Fibroblast of the aortic adventitia (primary cell): ENCODE measurements at regions not wholly inside any gene's neighbourhood (a gene's known extent, or its start where the extent isn't known, plus 50 kb on each side); places are given as distances from the start of the nearest gene placed in this dataset.

Experiments
- DNase-seq: peaks from one replicate; pipeline ENCODE4 v3.0.0-alpha.2; 2010; ENCODE audit warnings: low read depth
- H3K4me3 ChIP-seq: 2 replicates; pipeline ENCODE4 v1.5.1; 2011; ENCODE audit warnings: low read depth, mild to moderate bottlenecking, control low read depth, low read length, moderate library complexity
- CTCF ChIP-seq: IDR thresholded peaks from 2 replicates; pipeline ENCODE4 v1.5.1; 2011; ENCODE audit warnings: mild to moderate bottlenecking, low read length, control low read depth, inconsistent platforms; ENCODE audit not compliant: insufficient read depth

DNA sequence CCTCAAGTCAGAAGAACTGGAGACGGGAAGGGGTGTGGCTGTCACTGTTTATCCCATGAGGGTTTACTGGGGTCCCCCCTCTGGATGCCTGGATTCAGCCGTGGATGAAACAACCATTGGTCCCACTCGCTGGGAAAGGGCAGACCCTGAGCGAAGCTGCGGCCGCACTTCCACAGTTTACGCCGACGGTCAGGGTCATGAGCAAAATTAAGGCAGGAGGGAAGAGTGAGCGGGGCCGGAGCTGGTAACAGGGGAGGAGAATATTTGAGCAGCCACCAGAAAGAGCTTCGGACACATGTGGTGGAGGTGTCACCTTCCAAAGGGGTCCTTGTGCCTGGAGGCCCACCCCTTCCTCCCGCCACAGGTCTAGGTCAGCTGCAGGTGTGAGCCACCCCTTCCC lies 344.9 kb downstream of the BRD1 start:
- TF ChIP-seq CTCF = no peak
- no peak for DNase-seq
- H3K4me3 ChIP-seq = no peak overlapping the region

DNA sequence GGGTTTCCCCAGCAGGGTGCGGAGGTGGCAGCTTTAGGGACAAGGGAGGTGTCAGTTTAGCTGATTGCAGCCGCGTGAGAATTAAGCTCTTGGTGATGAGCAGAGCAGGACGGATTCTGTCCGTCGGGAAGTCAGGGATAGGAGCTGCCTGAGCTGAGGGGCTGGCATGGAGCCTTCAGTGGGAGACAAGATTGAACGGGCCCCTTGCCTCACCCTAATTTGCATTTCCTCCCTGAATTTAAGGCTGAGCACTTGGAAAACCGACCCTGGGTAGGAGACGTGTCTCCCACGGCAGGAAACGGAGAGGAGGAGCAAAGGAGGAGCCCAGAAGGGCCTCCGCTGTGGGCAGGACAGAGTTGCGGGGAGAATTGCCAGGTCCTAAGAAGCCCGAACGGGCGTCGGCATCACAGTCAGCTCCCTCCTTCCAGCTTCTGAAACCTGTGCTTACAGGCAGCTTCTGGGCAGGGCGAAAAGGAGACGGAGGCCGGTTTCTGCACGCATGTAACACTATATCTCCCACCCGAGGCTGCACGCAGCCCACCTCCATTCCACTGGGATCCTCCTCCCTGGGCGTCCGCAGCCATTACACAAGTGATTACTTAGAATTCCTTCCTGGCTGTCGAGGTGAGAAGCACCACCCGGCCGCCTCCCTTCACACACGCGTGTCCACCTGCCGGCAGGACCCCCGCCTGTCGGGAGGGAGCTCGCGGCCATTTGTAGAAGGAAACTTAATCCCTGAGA lies 345.8 kb downstream of the BRD1 start:
- no peak overlapping the region for H3K4me3 ChIP-seq
- DNase-seq = no peak
- TF ChIP-seq CTCF = no peak

GRCh38 chr22:49480896-49481658 lies 346.6 kb downstream of the BRD1 start:
- no peak overlapping the region for H3K4me3 ChIP-seq
- DNase-seq = no peak
- TF ChIP-seq CTCF = no peak

GRCh38 chr22:49480331-49480730 lies 347.3 kb downstream of the BRD1 start:
- no peak for DNase-seq
- H3K4me3 ChIP-seq = no peak overlapping the region
- no peak for TF ChIP-seq CTCF

- H3K4me3 ChIP-seq = no peak overlapping the region
- no peak for TF ChIP-seq CTCF
- DNase-seq = no peak
Observed at GRCh38 chr22:49479566-49479965, 348.1 kb downstream of the BRD1 start.

GRCh38 chr22:49476800-49477400 lies 350.8 kb downstream of the BRD1 start:
- DNase-seq = no peak
- no peak overlapping the region for H3K4me3 ChIP-seq
- TF ChIP-seq CTCF = no peak
